Activated CD4-positive, CD25-positive, alpha-beta regulatory T cell (primary cell): ENCODE measurements at regions not wholly inside any gene's neighbourhood (a gene's known extent, or its start where the extent isn't known, plus 50 kb on each side); places are given as distances from the start of the nearest gene placed in this dataset.
"Not testable (repeated sequence)": the region's sequence is repeated elsewhere in the genome, so short reads cannot be mapped to it uniquely, and the experiment has no call there.

Experiments used
- DNase-seq, 4 experiments: peaks; one replicate each; lab custom pipeline; 2025; lab: John Stamatoyannopoulos, UW

DNA sequence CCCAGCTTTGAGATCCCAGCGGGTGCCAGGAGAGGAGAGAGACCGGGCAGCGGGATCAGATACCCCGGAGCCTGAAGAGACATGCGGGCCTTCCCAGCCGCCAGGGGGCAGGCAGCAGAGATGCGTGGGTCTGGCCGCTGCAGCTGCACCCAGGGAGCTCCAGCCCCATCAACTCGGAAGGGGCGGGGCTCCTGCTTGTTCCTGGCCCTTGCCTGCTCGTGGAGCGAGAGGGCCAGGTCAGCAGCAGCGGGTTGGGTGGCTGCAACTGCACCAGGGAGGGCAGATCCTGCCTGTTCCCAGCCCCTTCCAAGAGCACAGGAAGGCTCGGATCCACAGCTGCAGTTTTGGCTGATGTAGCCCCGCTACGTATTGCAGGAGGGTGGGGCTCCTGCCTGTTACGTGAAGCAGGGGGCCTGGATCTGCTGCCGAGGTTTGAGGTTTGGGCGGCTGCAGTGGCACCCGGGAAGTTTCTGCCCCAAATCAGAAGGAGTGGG lies 532.8 kb downstream of the RFPL4B start:
- no peak for DNase-seq

DNA sequence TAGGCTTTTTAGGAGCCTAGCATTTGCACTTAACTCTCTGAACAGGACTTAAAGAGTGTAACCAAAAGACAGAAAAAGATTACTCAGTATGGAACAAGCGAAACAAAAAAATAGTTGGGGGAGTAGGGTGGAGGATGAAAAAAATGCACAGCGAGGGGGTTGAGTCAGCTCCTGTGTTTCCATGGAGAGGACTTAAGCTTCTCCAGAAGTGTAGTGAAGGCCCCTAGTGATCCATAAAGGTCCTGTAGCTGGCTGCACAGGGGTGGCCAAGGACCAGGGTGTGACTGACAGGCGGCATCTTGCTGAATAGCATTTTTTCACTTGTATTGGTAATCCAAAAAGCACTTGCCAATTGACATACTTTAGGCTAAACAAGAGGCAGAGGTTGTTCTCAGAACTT lies 533.9 kb downstream of the RFPL4B start:
- DNase-seq = no peak

DNA sequence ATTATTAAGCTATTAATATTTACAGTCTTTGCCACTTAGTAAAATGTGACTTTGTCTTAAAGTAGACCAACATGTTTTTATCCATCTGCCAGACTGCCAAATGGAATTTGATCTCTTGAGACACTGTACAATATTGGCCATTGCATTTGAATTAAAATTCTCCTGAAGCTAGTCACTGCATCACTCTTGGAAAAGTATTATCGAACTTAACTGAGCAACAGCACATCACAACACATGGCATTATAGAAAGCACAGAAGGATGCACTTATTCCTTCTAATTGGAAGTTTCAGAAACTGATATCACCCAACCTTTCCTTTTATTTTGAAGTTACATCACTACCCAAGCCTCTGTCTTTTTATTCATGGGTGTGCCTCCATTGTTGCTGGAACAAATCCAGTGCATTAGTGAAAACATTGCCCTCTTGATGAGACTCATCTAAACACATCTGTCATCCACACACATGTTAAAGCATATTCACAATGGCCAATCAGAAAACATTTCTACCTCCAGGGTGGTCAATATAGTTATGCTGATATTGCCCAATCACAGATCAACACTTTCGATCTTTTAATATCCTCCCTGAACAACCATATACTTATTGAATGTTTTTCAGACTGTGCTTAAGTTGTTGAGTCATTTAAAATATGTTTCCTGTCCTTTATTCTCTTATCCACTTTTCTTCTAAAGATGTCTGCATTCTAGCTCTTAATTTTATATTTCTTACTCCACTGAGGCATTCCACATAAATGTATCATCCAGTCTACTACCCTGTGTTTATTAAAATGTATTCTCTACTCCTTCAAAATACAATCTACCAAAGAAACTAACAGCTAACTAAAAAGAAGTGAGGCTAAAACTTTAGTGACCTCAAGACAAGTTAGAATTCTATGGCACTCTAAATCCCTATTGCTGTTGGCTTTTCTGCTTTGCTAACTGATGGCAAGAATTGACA lies 535.0 kb downstream of the RFPL4B start:
- DNase-seq = no peak

DNA sequence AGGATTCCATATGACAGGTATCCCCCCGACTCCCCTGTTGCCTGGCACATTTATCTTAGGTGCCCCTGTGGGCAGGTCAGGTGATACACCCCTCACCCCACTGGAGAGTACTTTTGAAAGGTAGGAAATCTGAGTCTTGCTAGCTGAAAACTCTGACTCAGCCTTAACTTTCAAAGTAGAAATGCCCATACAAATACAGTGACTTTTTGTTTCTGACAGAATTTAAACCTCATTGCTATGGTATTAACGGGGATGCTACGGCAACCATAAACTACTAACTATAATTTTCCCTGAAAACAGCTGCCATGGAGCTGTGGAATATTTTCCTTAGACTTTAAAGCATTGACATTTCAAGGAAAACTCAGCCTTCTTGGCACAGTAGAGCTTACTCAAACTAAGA lies 536.0 kb downstream of the RFPL4B start:
- no peak for DNase-seq

DNA sequence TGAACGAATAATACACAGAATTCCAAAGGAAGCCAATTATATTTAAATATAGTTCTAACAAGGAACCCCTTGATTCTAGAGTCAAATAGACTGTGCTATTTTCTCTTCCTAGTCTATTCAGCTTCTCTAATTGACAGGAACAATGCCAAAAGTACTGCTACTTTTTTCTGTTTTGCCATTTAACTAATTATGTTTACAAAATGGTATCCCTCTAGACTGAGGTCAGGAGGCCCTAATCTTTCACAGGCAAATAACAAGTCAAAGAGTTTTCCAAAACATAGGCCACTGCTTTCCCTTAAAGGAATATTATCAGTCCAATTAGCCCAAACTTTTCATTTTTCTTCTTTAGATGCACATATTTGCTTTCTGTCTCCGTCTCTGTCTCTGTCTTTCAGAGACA lies 539.3 kb downstream of the RFPL4B start:
- DNase-seq = no peak

DNA sequence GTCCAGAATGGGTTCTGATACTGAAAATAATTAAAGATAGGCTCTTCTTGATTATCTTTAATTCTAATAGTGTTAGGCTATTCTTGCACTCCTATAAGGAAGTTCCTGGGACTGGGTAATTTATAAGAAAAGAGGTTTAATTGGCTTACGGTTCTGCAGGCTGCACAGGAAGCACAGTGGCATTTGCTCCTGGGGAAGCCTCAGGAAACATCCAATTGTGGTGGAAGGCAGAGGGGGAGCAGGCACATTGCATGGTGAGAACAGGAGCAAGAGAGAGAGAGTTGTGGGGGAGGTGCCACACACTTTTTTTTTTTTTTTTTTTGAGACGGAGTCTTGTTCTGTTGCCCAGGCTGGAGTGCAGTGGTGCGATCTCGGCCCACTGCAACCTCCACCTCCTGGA lies 540.3 kb downstream of the RFPL4B start:
- DNase-seq = not testable (repeated sequence)

DNA sequence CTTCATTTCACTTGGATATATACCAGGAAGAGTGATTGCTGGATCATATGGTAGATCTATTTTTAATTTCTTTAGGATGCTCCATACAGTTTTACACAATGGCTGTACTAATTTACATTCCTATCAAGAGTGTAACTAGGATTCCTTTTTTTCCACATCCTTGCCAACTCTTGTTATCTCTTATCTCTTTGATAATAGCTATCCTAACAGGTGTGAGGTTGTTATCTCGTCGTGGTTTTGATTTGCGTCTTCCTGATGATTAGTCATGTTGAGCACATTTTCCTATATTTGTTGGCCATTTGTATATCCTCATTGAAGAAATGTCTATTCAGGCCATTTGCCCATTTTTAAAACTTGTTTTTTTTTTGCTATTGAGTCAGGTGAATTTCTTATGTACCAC lies 552.4 kb downstream of the RFPL4B start:
- no peak for DNase-seq

DNA sequence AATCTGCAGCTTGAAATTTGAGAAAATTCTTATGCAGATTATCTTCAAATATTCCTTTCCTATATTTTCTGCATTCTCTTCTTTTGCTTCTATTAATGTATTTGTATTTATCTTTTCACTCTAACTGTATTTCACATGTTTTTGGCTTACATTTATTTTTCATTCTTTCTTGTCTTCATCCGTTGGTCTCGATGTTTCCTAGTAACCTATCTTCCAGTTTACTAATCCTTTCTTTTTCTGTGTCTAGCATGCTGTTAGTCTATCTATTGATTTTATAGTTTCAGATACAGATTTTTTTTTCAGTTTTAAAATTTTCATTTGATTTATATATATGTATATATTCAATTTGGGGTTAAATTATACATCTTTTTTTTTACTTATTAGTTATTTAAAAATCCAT lies 556.2 kb downstream of the RFPL4B start:
- no peak for DNase-seq

DNA sequence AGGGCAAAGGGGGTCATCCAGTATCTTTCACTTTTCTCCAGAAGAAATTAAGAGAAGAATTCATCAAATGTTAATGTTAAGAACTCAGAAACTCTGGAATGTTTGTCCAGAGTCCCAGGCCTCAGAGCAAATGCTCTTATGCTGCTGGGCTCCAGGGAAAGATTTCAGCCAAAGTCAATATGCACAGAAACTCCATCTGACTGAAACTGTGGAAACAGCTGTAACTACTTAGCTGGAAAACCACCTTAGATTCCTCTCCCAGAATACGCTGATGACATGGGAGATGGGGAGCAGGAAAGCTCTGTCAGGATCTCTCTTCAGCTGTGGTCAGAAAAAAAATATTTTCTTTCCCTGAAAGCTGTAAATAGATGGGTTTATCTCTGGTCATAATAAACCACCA lies 559.6 kb downstream of the RFPL4B start:
- DNase-seq = no peak

DNA sequence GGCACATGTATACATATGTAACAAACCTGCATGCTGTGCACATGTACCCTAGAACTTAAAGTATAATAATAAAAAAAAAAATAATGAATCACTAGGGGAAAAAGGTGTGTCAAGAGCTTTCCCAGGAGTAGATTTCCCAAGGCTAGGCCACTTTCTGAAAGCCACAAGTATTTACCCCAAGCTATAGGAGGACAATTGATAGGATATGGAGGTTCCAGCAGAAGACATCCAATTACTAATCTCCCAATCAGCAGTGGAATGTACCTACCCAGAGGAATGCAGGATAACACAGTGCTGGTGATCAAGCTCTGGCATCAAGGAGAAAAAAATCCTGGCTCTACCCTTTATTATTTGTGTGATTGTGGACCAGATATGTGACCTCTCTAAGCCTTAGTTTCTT lies 562.7 kb downstream of the RFPL4B start:
- DNase-seq = no peak

DNA sequence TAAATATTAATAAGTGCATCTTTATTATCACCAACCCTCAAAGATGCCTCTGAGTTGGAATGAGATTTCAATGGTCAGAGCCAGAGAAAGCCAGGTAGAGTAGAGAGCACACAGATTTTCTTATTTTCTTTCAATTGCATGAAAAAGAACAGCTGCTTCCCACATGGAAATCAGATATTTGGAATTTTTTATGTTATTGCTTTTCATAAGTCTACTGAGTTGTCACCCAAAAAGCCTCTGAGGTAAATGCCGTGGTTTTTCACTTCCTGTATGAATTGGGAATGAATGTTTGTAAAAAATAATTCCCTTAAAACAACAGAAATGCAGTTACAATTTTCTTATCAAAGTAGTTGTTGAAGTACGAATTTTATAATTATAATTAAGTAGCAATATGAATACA lies 563.1 kb downstream of the RFPL4B start:
- DNase-seq = no peak

DNA sequence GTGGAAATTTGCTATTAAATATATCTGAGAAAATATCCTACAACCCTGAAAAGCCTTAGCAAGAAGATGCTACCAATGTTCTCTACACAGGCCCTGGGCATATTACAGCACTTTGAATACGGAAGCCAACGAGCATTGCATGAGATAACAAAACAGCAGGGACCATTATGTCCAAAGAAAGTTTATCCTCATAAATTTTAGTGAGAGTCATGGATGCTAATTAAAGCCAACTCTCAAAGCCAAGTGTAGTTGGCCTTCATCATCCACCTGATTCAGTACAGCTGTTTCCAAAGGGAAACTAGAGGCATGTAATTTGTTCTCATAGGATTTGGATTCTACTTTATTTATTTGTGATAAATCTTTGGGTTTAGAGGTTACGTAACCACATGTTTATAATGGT lies 564.8 kb downstream of the RFPL4B start:
- DNase-seq = no peak

DNA sequence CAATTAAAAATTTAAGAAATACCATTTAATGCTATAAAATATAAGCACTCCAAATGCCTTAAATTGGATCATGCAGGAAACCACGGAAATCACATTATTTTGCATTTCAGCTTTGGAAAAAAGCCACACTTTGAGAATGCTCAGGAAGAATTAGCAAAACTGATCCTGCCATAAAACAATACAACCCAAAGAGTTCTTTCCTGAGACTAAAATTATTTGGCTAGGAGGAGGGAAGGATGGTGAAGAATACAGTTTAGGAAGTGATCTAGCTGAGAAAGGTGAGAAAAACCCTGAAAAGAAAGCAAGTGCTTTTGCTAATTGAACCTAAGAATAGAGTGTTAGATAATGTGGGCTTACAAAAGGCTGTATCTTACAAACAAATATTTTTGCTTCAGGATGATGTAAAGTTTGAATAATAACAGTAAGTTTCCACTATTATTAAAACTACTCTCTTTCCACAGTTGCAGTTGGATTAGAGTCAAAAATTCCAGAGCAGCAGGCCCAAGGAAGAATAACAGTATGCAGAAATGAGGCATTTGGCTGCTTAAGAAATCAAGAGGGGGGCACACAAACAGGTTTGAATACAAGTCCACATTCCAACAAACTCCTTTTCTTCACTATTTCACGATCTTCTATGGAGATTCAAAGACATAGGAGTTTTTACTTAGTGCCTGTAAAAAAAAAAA lies 565.4 kb downstream of the RFPL4B start:
- no peak for DNase-seq

DNA sequence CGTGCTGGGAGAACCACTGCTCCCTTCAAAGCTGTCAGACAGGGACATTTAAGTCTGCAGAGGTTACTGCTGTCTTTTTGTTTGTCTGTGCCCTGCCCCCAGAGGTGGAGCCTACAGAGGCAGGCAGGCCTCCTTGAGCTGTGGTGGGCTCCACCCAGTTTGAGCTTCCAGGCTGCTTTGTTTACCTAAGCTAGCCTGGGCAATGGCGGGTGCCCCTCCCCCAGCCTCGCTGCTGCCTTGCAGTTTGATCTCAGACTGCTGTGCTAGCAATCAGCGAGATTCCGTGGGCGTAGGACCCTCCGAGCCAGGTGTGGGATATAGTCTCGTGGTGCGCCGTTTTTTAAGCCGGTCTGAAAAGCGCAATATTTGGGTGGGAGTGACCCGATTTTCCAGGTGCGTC lies 572.6 kb downstream of the RFPL4B start:
- not testable (repeated sequence) for DNase-seq

DNA sequence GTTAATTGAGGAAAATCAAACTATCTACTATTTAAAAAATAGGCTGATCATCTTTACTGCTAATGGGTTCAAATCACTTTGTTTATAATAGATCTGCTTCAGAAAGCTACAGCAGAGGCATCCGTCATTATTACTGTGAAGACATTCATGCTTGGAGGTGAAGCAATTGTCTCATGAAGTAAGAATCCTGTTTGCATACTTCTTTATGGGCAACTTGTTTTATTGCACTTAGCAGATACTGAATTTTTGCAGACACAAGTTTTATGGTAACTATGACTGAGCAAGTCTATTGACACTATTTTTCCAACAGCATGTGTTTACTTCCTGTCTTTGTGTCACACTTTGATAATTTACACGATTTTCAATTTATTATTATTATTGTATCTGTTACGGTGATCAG lies 573.9 kb downstream of the RFPL4B start:
- no peak for DNase-seq

DNA sequence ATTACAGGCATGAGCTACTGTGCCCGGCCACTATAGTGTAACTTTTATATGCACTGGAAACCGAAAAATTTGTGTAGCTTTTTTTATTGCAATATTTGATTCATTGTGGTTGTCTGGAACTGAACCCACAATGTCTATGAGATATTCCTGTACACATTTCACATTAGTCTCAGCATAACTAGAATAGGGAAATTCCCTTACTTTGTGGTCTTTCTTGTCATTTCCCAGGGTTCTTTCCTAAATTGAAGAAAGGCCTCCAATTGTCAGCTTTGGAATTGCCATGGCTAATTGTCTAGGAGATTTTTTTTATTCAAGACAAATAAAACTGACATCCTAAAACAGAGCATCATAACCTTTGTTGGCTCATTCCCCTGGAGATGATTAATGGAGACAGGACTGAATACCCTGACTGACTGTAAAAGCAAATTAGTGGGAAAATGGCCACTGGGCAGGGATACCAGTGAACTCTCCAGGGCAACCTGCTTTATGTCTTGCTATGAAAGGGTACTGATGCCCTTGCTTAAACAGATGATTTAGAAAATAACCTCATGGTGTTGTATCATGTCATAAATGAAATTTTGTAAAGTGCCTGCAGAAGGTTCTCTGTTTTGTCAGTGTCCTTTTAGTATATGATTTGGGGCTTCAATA lies 576.9 kb downstream of the RFPL4B start:
- no peak for DNase-seq

DNA sequence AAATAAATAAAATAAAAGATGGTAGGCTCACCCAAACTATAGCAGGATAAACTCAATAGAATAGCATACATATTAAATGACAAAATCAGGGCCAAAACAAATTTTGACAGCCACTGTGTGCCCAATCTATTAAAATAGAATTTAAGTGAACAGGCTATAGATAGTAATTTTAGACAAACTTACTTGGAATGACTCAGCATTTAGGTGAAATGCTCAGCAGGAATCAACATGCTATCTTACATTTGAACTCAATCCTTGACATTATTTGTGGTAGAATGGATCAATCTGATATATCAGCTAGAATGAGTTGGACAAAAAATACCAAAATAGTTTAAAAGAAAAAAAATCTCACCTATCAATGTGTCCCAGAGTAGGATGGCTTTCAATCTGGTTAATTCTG lies 578.6 kb downstream of the RFPL4B start:
- DNase-seq = no peak

DNA sequence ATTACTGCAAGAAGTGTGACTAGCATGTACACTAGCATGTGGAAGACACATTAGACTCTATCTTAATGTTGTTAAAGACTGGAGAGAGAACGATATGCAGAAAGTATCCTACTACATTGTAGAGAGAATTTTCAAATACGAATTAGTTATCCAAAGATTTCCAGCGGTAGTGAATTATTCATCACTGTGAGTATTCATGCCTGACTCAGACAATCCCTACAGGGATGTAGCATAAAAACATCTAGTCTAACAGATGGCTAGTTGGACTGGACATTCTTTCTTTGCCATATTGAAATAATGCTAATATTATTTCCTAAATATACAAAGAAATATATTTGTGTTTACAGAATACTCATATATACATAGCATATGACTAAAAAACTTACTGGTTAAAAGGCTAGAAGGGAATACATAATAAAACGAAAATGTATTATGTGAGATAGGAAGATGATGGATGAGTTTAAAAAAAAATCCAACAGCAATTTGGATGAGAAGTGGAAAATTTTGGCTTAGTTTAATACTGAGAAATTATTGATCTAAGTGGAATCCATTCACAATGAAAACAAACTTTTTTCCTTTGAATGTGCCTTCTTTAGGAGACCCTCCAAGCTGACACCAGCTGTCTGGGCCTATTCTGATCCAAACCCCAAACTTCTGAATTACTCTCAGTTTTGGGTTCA lies 580.7 kb downstream of the RFPL4B start:
- no peak for DNase-seq

DNA sequence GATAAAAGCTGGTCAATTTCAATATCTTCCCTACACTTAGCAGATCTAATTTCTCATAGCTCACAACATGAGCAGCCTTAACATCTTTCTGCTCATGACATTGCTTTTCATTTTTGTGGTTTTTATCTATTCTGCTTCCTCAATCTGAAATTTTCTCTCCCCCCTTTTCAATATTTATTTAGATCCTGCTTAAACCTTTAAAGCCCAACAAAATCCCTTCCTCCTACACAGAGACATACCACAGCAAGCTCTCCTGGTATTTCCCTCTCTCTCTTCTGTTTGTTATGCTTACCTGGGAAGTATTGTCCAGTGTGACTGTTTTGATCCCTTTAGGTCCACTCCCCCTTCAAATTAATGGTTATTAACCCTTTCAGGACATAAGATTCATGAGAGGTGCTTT lies 582.5 kb downstream of the RFPL4B start:
- no peak for DNase-seq

DNA sequence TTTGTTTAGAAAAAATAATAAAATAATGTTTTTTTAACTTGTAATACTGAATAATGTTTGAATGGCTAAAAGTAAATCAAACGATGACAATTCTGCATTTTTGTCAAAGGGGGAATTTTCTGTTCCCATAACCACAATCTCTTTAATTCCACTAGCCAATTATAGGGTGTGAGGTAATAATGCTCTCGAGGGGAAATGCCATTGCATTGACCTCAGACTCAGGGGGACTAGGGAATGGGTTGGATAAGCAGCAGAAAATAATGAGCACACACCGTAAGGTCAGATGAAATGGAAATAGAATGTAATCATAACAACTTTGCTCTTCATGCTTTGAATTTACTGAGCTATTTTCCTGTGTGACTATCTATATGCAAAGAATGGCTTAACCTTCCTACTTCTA lies 584.7 kb downstream of the RFPL4B start:
- DNase-seq = no peak

DNA sequence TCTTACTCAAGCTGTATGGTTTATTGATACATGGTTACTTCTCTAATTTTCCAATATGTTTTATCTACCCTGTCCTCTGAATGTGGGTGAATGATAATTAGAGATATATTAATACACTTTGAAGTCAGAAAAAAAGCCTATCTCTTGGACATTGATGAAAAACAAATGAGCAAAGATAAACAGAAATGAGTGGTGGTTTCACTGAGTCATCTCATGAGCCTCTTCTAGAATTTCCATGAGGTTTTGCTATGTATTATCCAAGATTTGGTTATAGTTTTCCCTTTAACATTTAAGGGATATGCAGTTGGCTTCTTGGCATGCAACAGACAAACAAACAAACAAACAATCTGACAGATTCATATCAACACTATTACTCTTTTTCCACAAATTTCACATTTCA lies 586.8 kb downstream of the RFPL4B start:
- no peak for DNase-seq
